ENCODE measurements at regions not wholly inside any gene's neighbourhood (a gene's known extent, or its start where the extent isn't known, plus 50 kb on each side); places are given as distances from the start of the nearest gene placed in this dataset.
"Not testable (repeated sequence)": the region's sequence is repeated elsewhere in the genome, so short reads cannot be mapped to it uniquely, and the experiment has no call there.

DNA sequence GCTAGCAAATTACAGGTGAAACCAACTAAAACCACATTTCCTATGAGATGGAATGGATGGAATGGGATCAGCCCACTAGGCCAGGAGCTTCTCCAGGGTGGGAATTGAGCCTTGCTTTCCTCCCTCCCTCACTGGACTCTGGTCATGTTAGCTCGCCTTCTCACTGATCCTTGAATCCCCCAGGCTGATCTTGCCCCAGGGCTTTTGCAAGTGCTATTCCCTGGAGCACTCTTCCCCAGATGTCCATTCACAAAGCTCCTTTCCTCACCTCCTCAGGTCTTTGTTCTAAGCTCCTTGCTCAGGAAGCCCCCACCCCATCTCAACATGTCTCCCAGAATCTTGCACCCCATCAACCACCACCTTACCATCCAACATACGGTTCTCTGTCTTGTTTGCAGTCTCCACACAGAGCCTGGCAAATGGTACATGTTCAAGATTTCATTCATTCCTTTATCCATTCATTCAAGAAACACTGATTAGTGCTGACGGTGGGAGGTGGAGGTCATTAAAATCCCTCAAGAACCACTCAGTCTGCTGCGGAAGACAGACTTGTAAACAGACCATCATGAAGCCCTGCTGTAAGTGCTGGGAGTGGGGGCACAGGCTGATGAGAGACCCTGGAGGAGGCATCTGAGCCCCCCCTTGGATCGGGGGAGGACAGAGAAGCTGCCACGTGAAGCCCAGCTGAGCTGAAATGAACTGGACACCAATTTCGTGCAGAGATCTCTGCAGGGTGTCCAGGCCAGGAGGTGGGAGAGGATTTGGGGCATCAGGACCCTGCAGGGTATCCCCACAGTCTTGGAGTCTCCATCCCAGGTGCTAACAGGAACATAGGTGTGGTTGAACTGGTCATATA, 141.7 kb downstream of the BARX1 start:
- peak; percentile 6 for DNase-seq (ENCODE audit: low spot score)

DNA sequence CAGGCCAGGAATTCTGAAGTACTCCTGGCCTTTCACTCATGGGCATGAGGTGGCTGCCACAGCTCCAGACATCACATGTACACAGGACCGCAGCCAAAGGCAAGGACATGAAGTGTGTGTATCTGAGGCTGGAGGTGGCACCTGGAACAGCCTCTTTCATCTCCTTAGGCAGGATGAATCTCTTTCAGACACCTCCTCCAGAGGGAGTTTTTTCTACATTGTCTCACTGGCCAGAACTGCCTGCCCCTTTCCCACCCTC, 142.8 kb downstream of the BARX1 start:
- peak; percentile 4 for DNase-seq (ENCODE audit: low spot score)

DNA sequence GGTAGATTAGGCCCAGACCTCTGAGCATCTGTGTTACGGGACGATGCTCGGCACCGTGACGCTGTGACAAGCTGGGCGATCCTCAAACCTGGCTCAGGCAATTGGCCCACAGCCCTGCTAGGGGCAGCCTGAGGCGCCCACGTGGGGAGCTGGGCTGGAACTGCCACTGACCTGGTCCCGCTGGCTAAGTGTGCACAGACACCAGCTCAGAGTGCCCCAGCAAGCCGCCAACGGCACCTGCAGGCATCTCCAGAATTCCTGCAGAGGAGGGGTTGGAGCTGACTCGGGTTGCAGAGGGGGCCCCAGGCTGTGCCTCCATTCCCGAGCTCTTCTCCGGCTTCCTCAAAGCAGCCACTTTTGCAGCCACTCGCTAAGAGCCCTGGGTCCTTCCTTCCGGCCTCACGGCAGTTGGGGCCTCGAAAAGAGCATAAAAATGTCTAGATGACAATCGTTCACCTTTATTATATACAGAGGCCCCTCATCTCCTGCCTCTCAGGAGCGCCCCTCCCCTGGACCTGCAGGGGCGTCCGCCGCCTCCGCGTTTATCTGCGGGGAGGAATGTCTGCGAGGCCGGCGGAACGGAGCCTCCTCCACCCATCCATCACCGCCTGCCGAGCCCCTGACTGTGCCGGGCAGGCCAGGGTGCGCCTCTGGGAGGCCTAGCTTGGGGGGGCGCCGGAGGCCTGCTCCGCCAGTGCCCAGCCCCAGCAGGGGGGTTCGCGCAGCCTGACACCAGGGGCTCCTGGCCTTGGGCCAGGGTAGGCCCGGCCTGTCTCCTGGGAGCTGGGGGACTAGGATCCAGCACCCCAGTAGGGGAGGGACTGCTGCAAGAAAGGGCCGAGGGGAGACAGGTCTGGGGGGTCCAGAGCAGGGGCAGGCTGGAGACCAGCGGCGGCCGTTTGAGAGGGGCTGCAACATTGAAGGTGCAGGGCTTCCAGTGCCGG, 144.9 kb downstream of the BARX1 start:
- DNase-seq (ENCODE audit: low spot score), result peak; percentile 24

DNA sequence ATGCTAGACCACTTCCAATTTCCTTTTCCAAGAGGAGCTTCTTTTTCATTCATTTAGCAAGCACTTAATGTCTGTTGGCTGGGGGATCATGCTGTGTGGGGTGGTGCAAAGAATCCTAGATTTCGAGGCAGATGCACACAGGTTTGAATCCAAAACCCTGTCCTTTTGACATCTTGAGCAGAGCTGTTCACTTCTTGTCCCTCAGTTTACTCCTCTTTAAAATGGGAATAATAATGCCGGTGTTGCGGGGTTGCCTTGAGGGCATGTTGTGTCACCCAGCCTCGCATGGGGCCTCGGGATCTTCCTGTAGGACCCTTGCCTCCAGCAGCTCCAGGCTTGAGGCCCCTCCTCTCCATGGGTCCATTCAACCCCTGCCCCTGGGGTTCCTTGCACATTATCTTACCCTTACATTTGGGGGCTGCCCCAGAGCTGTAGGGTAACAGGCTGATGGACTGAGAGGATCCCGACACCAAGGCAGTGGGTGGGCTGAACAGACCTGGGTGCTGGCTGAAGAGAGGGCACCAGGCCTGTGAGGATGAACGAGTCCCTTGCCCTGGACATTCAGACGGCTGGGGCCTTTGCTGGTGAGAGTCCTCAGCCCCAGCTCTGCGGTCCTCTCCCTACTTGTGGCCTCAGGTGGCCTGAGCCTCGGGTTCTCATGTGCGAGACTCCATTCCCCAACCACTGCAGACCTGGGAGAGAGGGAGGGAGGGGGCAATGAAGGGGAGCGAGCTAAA, 145.8 kb downstream of the BARX1 start:
- DNase-seq (ENCODE audit: low spot score), result peak; percentile 3

DNA sequence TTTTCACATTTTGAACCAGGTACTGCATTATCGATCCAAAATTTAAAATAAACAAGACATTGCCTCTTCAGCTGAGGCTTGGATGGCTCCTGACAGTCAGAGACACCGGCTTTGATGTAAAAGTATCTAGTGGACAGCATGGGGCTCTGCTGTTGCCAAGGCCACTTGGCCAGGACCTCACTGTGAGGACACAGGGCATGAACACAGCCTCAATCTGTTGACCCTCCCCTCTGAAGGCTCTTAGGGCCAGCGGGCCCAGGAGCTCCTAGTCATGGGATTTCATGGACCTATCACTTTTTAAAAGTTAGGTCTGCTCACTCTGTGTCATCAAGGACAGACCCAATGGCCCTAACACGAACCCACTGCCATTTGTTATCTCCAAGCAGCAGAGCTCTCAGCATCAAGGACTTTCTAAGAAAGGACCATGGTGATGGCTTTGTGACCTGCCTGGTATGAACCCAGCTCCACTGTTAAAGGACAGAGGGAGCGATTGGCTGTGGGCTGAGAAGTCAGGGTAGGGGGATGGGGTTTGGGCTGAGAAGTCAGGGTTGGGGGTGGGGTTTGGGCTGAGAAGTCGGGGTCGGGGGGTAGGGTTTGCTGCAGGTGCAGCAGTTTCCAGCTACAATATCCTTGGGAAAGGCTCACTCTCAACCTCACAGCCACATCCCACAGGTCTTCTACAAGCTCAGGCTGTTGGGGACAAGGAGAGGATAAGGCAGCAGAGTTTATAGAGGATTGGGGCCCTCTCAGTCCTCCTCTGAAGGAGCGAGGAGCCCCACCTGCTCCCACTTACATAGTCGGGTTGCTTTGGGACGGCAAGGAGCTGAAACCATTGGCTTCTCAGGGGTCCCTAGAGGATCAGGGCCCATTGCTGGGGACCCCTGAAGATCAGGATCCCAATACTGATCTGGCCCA, 146.8 kb downstream of the BARX1 start:
- peak; percentile 9 for DNase-seq (ENCODE audit: low spot score)

DNA sequence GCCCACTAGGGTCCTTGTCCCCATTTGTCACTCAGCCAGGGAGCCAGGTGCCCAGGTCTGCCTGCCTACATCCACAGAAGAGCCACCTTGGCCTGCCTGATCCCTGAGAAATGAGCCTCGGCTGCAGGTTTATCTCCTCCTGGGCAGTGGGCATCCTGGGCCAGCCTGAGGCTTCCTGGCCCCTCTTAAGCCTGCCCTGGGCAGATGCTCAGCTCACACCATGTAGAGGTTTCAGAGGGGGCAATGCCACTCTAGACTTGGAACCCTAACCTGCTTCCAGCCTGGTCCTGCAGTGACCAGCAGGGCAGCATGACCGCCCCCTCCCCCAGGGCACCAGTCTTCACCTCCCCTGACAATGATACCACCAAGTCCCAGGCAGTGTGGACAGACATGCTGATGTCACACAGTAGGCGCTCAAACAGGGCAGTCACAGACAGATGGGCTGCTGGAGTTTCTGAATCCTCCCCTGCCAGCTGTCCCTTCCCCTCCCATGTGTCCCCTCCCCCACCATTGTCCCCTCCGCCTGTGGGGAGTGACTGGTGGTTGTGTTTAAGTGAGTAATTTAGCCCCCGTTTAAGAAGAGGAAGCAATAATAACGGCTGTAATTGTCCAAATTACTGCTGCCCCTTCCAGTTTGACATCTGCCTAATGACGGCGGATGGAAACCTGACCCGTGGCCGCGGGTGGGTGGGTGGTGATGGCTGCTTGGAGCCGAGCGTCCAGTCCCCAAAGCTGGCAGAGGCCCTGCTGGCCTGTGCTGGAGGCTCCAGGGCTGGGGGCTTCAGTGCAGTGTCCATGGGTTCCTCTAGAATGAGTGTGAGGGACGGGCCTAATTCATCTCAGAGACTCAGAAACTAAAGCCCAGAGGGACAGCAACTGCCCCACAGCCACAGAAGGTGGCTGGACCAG, 147.7 kb downstream of the BARX1 start:
- DNase-seq (ENCODE audit: low spot score), result peak; percentile 19

DNA sequence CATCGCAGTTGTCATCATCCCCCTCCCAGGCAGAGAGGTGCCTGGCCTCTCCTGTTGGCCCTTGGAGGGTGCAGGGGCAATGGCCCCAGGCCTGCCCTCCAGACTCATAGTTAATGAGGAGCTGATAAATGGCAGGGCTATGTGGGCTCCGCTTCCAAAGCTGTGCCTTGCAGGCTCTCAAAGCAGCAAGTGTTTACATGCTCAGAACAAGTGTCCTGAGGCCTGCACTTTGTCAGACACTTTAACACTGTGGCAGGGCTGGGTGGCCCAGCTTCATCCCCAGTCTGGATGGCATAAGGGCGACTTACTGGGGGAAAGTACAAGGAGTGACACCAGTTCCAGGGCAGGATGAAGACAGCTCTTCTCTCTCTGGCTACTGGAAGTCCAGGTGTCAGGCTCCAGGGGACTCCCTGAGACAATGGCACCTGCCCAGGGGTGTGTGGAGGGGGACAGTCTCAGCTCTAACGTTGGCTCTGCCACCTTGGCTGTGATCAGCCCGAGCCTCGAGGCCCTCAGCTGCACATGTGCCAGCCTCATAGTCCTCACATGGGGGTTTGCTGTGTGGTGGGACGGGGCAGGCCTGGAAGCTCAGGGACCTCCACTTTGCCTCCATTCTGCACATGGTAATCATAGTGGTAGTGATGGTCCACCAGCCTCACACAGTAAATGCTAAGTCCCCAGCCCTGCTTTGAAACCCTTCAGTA, 153.4 kb downstream of the BARX1 start:
- no peak for DNase-seq (ENCODE audit: low spot score)

DNA sequence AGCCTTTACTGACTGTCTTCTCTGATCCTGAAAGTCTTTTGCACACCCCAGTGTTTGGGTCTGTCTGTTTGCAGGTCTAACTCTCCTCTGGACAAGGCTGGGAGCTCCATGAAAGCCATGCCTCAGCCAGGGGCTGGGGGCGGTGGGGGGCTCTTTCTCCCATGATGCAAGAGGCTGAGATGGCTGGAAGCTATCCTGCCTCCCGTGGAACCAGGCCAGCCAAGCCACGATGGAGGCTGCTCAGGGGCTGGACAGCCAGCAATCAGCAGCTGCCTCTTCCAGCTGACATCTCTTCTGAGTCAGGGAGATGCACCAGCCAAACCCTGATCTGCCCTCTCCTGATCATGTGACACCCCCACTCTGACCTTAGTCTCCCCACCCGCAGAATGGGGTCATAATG, 154.0 kb downstream of the BARX1 start:
- no peak for DNase-seq (ENCODE audit: low spot score)

DNA sequence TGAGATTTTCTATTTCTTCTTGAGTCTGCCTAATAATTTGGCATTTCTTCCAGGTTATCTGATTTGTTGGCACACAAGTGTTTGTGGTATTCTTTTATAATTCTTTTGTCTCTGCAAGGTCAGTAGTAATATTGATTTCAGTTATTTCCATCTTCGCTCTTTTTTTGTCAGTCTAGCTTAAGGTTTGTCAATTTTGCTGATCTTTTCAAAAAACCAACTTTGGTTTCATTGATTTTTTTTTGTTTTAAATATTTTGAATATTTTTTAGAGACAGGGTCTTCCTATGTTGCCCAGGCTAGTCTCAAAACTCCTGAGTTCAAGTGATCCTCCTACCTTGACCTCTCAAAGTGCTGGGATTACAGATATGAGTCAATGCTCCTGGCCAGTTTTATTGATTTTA, 162.8 kb downstream of the BARX1 start:
- no peak for DNase-seq (ENCODE audit: low spot score)

DNA sequence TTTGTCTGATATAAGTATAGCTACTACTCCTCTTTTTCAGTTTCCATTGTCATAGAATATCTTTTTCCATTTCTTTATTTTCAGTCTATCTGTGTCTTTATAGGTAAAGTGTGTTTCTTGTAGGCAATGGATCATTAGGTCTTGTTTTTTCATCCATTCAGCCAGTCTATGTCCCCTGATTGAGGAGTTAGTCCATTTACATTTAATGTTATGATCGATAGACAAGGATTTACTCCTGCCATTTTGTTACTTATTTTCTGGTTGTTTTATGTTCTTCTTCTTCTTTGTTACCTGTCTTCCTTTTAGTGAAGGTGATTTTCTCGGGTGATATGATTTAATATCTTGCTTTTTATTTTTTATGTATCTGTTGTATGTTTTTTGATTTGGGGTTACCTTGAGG, 169.0 kb downstream of the BARX1 start:
- no peak for DNase-seq (ENCODE audit: low spot score)

DNA sequence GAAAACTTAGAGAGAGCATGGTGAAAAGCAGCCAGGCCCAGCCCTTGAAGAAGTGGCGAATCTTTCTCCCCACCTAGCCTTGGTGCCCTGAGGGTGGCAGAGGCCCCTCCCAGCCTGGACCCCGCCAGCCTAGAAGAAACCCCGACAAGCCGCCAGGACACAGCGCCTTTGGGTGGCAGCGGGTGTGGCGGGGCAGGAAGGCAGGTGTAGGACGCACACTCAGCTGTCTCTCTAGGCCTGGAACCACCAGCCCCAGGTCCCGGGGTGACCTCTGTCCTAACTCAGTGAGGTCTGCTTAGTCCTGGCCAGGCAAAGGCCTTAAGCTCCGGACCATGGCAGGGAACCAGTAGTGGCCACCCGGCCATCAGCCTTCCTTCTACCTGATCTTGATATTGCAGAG, 178.3 kb downstream of the BARX1 start:
- DNase-seq (ENCODE audit: low spot score), result no peak

DNA sequence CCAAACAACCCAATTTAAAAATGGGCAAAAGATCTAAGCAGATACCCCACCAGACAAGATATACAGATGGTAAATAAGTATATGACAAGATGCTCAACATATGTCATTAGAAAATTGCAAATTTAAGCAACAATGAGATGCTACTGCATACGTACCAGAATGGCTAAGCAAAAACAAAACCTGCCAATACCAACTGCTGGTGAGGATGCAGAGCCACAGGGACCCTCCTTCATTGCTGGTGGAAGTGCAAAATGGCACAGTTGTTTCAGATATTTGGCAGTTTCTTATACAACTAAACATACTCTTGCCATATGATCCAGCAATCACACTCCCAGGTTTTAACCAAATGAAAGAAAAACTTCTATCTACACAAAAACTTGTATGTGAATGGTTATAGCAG, 178.9 kb downstream of the BARX1 start:
- DNase-seq (ENCODE audit: low spot score), result no peak

DNA sequence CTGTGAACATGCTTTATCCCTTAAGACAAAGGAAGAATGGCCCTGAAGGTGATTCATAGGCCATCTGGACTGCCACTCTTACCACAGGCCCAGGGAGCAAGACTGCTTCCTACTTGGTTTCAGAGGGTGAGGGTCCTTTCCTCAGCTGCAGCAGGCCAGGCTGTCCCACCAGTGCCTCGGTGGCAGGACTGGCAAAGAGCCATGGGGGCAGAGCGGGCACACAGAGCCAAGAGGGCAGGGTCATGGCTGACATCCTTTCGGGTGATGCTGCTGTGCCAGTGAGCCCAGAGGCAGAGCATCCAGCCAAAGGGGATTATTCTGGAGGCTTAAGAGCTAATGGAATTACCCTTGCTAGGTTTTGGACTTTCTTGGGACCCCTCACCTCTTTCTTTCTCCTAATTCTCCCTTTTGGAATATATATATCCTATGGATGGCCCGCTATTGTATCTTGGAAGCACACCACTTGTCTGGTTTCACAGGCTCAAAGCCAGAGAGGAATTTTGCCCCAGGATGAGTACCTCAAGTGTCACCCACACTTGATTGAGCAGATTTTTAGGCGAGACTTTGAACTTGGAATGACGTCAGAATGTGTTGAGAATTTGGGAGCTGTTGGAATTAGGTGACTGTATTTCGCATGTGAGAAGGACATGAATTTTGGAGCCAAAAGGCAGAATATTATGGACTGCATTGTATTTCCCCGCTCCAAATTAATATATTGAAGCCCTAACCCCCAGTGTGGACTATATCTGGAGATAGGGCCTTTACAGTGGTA, 180.6 kb downstream of the BARX1 start:
- DNase-seq (ENCODE audit: low spot score), result no peak

DNA sequence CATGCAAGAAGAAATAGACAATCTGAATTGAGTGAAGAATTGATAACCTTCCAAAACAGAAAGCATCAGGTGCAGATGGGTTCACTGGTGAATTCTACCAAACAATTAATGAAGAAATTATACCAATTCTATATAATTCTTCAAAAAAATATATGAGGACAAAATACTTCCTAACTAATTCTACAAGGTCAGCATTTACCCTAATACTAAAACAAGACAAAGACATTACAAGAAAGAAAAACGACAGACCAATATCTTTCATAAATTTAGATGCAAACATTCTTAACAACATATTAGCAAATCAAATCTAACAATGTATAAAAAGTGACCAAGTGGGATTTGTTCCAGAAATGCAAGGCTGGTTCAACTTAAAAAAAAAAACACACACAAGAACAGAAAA, 183.9 kb downstream of the BARX1 start:
- DNase-seq (ENCODE audit: low spot score), result no peak

DNA sequence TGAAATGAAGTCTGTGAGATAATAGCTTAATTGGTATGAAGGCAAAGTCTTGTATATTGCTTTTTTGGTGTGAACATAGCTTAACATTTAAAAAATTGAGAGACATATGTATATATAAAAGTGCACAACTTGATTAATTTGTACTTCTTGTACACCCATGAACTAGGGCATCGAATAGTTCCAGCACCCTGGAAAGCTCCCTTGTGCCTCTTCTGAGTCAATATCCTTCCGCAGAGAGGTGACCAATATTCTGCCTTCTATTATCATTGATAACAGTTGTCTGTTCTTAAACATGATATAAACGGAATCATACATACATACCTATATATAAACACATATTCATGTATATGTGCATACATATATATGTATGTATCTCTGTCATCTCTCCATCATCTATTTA, 185.4 kb downstream of the PHF2 start:
- no peak for DNase-seq (ENCODE audit: low spot score)

DNA sequence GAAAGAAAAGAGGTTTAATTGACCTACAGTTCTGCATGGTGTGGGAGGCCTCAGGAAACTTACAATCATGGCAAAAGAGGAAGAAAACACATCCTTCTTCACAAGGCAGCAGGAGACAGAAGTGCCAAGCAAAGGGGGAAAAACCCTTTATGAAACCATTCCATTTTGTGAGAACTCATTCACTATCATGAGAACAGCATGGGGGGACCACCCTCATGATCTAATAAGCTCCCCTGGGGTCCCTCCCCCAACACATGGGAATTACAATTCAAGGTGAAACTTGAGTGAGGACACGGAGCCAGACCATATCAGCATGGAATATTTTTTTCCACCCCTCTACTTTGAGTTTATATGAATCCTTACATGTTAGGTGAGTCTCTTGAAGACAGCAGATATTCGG, 173.7 kb downstream of the PHF2 start:
- DNase-seq (ENCODE audit: low spot score), result no peak

DNA sequence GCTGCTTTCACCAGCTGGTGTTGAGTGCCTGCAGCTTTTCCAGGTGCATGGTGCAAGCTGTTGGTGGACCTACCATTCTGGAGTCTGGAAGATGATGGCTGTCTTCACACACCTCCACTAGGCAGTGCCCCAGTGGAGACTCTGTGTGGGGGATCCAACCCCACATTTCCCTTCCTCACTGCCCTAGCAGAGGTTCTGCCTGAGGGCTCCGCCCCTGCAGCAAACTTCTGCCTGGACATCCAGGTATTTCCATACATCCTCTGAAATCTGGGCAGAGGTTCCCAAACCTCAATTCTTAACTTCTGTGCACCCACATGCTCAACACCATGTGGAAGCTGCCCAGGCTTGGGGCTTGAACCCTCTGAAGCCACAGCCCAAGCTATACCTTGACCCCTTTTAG, 172.4 kb downstream of the PHF2 start:
- DNase-seq (ENCODE audit: low spot score), result not testable (repeated sequence)

DNA sequence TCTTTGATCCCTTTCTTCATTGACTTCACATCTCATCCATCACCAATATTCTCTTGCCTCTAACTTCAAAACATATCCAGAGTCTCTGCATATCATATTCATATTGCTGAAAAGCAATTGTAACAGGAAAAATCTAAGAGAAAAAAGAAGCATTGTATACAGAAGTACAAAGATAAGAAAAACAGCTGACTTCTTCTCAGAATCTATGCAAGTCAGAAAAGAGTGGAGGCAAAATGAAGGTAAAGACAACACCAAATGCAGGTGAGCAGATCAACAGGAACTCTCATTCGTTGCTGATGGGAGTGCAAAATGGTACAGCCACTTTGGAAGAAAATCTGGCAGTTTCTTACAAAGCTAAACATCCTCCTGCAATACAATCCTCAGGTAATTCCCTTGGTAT, 155.6 kb downstream of the PHF2 start:
- DNase-seq (ENCODE audit: low spot score), result no peak

DNA sequence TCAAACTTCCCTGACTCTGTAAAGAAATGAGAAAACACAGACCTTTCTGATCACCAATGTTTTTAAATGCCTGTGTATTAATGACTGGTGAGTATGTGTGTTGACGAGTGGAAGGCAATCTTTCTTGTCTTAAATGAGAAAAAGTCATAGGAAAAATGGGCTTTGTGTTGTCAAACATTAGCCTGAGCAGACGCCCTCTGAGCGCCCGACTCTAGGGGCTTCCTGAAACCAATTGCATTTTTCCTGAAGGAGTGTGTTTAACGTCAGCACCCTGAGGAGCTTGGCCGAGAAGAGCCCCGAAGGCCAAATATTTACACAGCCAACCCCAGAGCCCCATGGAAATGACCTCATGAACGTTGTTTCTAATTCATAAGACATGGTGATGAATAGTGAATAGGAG, 154.3 kb downstream of the PHF2 start:
- no peak for DNase-seq (ENCODE audit: low spot score)
